NCI-H2196 (cell line): ENCODE measurements at regions not wholly inside any gene's neighbourhood (a gene's known extent, or its start where the extent isn't known, plus 50 kb on each side); places are given as distances from the start of the nearest gene placed in this dataset.
A peak's percentile ranks its signal among the peaks of the same experiment; 100 is the strongest.
"Not testable (repeated sequence)": the region's sequence is repeated elsewhere in the genome, so short reads cannot be mapped to it uniquely, and the experiment has no call there.

Experiments used
- DNase-seq: peaks from one replicate; lab custom pipeline; 2025; ENCODE audit not compliant: unreplicated experiment; lab: John Stamatoyannopoulos, UW

DNA sequence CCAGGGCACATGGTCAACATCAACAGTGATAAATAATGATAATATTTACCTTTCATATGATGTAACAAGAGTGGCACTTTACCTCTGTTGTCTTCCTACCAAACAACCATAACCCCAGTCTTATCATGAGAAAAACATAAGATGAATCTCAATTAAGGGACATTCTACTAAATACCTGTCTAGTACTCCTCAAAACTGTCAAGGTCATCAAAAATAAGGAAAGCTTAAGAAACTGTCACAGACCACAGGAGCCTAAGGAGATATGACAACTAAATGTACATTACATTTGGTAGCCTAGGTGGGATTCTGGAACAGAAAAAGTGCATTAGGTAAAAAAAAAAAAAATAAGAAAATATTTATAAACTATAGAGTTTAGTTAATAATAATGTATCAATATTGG, 118.1 kb downstream of the CCDC34 start:
- DNase-seq, result no peak

- no peak for DNase-seq
Measured at GRCh38 chr11:27242591-27242990, 120.4 kb downstream of the CCDC34 start.

DNA sequence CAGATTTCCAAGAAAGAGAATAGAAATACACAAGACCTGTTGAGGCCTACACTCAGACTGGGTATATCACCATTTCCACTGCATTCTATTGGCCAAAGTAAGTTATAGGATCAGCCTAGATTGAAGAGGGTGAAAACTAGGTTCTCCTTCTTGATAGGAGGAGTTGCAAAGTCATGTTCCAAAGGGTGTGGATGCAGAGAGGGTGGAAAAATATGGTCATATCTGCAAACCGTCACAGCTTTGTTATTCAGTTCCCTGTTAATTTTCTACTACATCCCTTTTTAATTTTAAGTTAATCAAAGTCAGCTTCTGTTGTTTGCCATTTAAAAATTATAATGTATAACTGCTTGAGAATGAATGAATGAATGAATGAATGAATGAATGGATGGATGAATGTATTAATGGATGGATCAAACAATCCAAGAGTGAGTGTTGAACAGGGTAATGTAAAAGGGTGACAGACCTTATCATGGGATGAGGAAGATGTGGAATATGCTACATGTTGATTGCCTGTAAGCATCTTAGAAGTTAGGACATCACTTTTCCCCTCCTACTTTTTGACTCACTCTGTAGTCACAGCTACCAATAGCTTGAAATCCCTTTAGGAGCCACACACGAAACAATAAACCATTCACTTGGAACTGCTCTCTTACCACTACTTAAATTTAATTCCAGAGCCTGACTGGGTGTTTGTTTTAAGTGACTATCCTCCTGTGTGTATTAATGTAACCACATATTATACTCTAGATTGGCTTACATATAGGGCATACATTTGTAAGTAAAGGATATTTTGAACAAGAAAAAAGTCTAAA, 121.5 kb downstream of the CCDC34 start:
- no peak for DNase-seq

DNA sequence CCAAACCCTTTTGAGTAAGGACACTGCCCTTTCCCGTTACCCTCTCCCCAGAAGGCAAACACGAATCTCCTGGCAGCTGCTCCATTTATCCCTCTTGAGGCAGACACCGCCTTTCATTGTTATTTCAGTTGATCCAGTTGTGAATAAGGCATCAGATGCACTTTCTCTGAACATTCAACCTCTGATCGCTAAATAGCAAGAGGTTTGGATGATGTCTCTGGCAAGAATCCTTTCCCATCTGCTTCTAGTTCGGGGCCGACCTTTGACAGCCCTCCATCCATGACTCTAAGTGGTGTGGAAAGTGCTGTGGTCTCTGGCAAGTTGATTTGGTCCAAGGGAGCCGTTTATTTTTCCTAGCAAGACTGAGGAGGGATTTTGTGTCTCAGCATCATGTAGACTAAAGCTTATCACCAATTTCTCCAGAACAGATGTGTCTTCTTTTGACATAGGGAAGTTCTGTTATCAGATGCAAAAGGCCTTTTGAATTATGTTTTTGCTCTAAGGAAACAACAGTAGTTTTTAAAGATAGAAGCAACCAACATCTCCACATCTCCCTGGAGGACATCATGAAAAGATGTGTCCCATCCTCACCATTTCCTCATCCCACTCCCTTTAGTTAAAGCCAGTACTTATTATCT, 123.6 kb downstream of the CCDC34 start:
- DNase-seq, result no peak

GRCh38 chr11:27238811-27239210, 124.2 kb downstream of the CCDC34 start:
- no peak for DNase-seq

DNA sequence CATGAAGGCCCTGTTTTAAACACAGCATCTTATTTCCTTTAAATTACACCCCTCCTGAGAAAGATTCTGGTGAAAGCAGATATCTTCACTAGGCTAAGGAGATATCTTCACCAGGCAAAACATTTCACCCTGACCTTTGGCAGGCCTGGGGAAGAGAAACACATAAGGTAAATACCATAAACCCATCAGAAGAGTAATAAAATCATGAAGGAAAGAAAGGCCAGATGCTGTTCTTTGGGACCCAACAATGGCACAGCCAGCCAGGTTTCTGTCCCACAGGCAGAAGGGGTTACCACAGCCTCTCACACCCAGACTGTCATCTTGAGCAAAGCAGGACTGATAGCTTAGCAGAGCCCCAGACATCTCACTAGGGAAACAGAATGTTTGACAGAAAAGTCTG, 125.4 kb downstream of the CCDC34 start:
- no peak for DNase-seq

DNA sequence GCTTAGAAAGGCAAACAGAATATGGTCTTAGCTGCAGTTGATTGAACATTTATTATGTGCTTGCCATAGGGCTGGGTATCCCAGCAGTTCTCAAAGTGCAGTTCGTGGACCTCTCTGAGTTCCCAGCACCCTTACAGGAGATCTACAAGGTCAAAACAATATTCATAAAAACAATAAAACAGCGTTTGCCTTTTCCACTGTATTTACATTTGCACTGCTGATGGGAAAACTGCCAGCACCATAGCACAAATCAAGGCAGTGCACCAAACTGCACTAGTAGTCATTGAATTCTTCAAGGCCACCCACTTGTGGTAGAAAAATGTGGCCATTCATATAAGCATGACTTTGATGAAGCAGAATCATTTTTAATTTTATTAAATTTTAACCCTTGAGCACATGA, 128.1 kb downstream of the CCDC34 start:
- no peak for DNase-seq

GRCh38 chr11:27234043-27234668, 128.9 kb downstream of the CCDC34 start:
- peak; percentile 57 for DNase-seq

DNA sequence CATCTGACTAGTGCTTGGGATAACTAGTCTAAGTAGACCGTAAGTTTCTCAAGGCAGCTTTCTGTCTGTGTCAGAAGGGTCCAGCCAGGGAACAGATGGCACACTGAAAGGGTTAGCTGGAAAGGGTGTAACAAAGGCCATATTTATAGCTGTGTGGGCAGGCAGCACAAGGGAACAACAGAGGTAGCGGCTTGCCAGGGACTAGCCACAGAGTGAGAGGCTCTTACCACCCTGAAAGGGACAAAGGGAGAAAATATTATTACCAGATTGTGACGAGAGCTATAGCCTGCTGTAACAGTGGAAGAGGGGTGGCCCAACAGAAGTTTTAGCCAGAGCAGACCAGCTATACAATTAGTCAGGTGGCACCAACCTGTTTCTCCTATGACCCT, 129.4 kb downstream of the CCDC34 start:
- DNase-seq, result no peak

GRCh38 chr11:27231530-27231929, 131.5 kb downstream of the CCDC34 start:
- no peak for DNase-seq

DNA sequence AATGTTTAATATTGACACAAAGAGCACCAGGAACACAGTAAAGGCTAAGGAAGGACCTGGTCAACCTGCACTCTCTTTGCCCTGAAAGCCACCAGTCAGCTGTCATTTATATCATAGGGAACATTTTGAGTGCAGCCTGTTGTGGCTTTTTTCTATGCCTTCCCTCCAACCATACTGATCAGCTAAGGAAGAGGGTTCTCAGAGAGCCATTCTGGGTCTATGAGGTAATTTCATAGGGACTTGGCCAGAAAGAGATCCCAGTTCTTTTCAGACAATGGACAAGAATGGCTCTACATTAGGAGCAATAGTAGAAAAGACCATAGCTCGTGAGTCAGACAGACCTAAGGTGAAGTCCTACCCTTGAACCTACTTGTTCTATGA, 132.8 kb downstream of the CCDC34 start:
- no peak for DNase-seq

DNA sequence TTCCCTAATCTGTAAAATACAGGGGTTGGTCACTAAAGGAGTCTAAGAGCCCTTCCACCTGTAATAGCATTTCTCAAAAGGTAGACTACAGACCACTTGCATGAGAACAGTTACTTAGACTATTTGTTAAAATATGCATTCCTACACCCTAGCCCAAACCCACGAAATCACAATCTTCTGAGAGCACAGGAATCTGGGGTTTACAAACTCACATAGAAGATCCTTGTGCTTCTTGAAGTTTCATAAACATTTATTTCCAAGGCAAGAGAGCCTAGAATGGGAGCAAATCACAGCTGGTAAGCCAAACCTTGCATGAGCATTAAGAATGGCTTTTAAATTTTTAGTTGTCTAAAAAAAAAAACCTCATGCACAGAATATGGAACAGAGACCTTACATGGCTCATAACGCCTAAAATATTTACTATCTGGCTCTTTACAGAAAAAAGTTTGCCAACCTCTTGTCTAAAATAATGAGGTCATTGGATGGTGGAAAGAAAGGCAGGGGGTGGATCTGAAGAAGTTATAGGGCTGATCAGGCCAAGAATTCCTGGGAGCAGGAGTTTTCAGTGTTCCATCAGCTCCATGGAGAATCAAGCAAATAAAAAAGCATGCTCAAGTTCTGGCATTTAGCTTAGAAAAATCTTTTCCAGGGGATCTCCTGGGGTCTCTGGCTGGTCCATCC, 133.4 kb downstream of the CCDC34 start:
- no peak for DNase-seq

DNA sequence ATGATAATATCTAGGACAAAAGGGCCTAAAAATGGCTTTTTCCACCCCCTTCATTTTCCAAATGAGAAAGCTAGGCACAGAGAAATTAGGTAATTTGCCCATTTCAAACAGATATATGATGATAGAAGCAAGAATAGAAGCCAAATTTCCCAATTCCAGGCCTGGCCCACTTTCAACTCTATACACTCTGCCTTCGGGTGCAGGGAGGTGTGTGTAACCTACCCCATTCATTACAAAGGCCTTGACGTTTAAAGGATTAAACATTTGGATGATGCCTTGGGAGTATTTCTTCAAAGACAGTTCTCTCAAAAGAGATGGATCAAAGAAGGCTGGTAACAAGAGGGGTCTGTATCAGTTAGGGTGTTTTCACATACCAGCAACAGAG, 134.1 kb downstream of the CCDC34 start:
- no peak for DNase-seq

- no peak for DNase-seq
Measured at GRCh38 chr11:27228232-27228905, 134.6 kb downstream of the CCDC34 start.

GRCh38 chr11:27227736-27228135, 135.3 kb downstream of the CCDC34 start:
- no peak for DNase-seq

- not testable (repeated sequence) for DNase-seq
Measured at GRCh38 chr11:27219487-27220039, 143.5 kb downstream of the CCDC34 start.

DNA sequence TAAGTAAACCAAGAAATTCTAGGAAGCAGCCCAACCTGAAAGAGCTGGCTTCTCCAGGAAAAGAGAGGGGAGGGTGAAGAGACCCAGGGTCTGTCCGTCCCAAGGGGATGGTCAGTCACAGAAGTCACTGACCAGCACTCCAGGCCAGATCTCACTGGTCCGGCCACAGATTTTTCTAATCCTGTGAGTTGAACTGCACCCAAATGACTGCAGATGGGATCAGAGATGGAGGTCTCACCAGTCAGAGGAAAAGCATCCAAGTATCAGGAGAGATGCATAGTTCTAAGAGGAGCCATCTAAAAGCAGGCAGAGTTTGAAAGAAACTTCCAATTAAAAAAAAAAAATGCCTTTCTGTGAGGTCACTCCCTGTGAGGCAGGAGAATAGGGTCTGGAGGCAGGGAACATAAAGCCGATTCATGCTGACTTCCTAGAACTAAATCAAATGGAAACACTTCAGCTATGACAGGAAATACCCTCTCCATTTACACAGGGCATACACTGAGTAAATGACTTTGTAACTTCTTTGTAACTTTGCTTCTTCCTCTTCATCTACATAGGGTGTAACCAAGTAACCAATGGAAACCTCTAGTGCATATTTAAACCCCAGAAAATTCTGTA, 144.5 kb downstream of the CCDC34 start:
- peak; percentile 9 for DNase-seq

GRCh38 chr11:27217948-27218420, 145.0 kb downstream of the CCDC34 start:
- DNase-seq, result no peak

DNA sequence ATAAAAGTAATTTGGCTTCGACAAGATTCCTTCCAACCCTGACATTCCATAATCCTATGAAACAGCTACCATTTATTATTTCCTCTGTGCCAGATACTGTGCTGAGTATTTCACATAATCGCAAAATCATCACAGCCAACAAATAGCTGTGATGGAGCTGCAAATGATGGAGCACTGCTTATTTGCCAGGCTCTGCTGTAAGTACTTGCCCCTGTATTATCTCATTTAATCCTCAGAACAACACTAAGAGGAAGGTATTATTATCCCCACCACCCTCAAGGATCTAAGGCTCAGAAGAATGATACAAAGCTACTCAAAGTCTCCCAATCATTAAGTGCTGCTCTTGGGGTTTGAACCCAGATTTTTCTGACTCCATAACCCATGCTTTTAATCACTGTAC, 145.5 kb downstream of the CCDC34 start:
- no peak for DNase-seq
